Epithelial cell of proximal tubule (primary cell): ENCODE measurements at regions not wholly inside any gene's neighbourhood (a gene's known extent, or its start where the extent isn't known, plus 50 kb on each side); places are given as distances from the start of the nearest gene placed in this dataset.

Source experiments
- DNase-seq: peaks from one replicate; pipeline ENCODE4 v3.0.0-alpha.2; 2011; ENCODE audit warnings: low read depth
- H3K4me3 ChIP-seq: 2 replicates; pipeline ENCODE4 v1.5.1; 2011; ENCODE audit warnings: low read depth, mild to moderate bottlenecking, low read length
- CTCF ChIP-seq: conservative IDR thresholded peaks from 2 replicates; pipeline ENCODE4 v1.5.1; 2012; ENCODE audit warnings: low read depth, mild to moderate bottlenecking, low read length

GRCh38 chr6:2355150-2355549 is 109.7 kb upstream of the GMDS start:
- no peak for TF ChIP-seq CTCF
- no peak overlapping the region for H3K4me3 ChIP-seq
- DNase-seq: no peak

GRCh38 chr6:2354138-2354491 is 108.7 kb upstream of the GMDS start:
- TF ChIP-seq CTCF: no peak
- no peak overlapping the region for H3K4me3 ChIP-seq
- DNase-seq: no peak

- no peak overlapping the region for H3K4me3 ChIP-seq
- TF ChIP-seq CTCF: peak; percentile 90
- peak; percentile 26 for DNase-seq
Observed at GRCh38 chr6:2353412-2354137, 108.2 kb upstream of the GMDS start.

- H3K4me3 ChIP-seq: no peak overlapping the region
- no peak for DNase-seq
- TF ChIP-seq CTCF: no peak
Observed at GRCh38 chr6:2351807-2352431, 106.5 kb upstream of the GMDS start.

- H3K4me3 ChIP-seq: no peak overlapping the region
- no peak for DNase-seq
- no peak for TF ChIP-seq CTCF
Observed at GRCh38 chr6:2351090-2351489, 105.7 kb upstream of the GMDS start.

GRCh38 chr6:2346078-2346477 is 100.7 kb upstream of the GMDS start:
- no peak for TF ChIP-seq CTCF
- H3K4me3 ChIP-seq: no peak overlapping the region
- DNase-seq: no peak
